ENCODE measurements at regions not wholly inside any gene's neighbourhood (a gene's known extent, or its start where the extent isn't known, plus 50 kb on each side); places are given as distances from the start of the nearest gene placed in this dataset.

DNA sequence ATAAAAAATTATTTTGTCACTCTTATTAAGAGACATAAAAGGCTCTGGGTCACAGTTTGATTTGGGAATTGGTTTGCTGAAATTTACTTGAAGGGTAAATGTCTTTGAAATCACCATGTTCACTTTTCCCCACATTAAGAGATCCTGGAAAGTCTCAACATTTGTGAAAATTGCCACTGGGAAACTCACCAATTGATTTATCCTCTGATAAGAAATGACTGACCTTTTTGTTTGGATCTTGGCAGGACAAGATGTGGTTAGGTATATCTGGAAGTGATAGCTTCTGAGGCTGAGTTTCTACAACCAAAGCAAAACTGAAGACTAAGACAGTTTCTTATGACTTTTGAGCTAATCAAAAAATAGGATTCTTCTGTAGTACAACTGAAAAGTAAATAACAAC, 107.1 kb upstream of the TMEM106B start:
- Histone ChIP-seq H3K9me3 (ENCODE audit: control insufficient read depth, insufficient read depth, low read depth, low read length) (no peaks in the 10 kb centered on the region), H3K36me3 (ENCODE audit: control insufficient read depth in 2 of 2, insufficient read depth in 1 of 2, low read length in 2 of 2) (no peaks in the 10 kb centered on the region), H3K4me3 (ENCODE audit: low read depth, low read length) (no peak overlapping the region), H3K27ac (ENCODE audit: extremely low read depth, low read depth, low read length) (no peak overlapping the region), H3K4me1 (ENCODE audit: control insufficient read depth, insufficient read depth, low read length) (no peaks in the 10 kb centered on the region)
- POLR2A ChIA-PET, result no interaction called here
- CTCF ChIA-PET, result no interaction called here
- no peak for TF ChIP-seq ZNF548 (tag by site-specific recombination; IDR thresholded peaks at IDR 0.05)
- TF ChIP-seq, protein P1, sequence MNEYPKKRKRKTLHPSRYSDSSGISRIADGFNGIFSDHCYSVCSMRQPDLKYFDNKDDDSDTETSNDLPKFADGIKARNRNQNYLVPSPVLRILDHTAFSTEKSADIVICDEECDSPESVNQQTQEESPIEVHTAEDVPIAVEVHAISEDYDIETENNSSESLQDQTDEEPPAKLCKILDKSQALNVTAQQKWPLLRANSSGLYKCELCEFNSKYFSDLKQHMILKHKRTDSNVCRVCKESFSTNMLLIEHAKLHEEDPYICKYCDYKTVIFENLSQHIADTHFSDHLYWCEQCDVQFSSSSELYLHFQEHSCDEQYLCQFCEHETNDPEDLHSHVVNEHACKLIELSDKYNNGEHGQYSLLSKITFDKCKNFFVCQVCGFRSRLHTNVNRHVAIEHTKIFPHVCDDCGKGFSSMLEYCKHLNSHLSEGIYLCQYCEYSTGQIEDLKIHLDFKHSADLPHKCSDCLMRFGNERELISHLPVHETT (tag by site-specific recombination; IDR thresholded peaks at IDR 0.05), result no peak
- no peak for TF ChIP-seq ZSCAN16 (tag by site-specific recombination; IDR thresholded peaks at IDR 0.05)
- TF ChIP-seq ZNF777 (tag by site-specific recombination; IDR thresholded peaks at IDR 0.05; ENCODE audit: borderline replicate concordance), result no peak
- no peak for TF ChIP-seq ZNF248 (tag by site-specific recombination; IDR thresholded peaks at IDR 0.05)
- no peak for TF ChIP-seq ZNF521 (tag by site-specific recombination; IDR thresholded peaks at IDR 0.05)
- no peak for TF ChIP-seq ZNF624 (tag by site-specific recombination; IDR thresholded peaks at IDR 0.05)
- TF ChIP-seq, protein P2, sequence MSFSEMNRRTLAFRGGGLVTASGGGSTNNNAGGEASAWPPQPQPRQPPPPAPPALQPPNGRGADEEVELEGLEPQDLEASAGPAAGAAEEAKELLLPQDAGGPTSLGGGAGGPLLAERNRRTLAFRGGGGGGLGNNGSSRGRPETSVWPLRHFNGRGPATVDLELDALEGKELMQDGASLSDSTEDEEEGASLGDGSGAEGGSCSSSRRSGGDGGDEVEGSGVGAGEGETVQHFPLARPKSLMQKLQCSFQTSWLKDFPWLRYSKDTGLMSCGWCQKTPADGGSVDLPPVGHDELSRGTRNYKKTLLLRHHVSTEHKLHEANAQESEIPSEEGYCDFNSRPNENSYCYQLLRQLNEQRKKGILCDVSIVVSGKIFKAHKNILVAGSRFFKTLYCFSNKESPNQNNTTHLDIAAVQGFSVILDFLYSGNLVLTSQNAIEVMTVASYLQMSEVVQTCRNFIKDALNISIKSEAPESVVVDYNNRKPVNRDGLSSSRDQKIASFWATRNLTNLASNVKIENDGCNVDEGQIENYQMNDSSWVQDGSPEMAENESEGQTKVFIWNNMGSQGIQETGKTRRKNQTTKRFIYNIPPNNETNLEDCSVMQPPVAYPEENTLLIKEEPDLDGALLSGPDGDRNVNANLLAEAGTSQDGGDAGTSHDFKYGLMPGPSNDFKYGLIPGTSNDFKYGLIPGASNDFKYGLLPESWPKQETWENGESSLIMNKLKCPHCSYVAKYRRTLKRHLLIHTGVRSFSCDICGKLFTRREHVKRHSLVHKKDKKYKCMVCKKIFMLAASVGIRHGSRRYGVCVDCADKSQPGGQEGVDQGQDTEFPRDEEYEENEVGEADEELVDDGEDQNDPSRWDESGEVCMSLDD (tag by site-specific recombination; IDR thresholded peaks at IDR 0.05), result no peak
- TF ChIP-seq ZNF311 (tag by site-specific recombination; IDR thresholded peaks at IDR 0.05; ENCODE audit: borderline replicate concordance), result no peak
- no peak for TF ChIP-seq GLI4 (tag by site-specific recombination; IDR thresholded peaks at IDR 0.05)
- TF ChIP-seq ZNF23 (tag by site-specific recombination; IDR thresholded peaks at IDR 0.05; ENCODE audit: borderline replicate concordance), result no peak
- TF ChIP-seq, protein P3, sequence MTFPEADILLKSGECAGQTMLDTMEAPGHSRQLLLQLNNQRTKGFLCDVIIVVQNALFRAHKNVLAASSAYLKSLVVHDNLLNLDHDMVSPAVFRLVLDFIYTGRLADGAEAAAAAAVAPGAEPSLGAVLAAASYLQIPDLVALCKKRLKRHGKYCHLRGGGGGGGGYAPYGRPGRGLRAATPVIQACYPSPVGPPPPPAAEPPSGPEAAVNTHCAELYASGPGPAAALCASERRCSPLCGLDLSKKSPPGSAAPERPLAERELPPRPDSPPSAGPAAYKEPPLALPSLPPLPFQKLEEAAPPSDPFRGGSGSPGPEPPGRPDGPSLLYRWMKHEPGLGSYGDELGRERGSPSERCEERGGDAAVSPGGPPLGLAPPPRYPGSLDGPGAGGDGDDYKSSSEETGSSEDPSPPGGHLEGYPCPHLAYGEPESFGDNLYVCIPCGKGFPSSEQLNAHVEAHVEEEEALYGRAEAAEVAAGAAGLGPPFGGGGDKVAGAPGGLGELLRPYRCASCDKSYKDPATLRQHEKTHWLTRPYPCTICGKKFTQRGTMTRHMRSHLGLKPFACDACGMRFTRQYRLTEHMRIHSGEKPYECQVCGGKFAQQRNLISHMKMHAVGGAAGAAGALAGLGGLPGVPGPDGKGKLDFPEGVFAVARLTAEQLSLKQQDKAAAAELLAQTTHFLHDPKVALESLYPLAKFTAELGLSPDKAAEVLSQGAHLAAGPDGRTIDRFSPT (tag by site-specific recombination; IDR thresholded peaks at IDR 0.05), result no peak

DNA sequence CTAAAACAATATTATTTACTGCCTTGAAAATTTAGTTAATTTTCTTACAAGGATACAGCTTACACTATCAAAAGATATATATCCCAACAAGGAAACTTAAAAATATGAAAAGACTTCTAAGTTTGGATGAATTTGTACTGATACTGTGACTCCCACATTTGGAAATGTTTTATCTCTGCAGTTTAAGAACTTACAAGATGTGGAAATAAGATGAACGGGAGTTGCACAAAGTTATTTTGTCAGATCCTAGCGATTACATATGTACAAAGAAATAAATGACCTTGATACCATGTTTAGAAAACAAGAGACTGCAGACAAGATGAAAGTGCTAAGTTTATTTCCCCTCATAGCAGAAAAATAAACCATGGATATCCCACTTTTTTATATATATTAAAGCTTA, 103.7 kb upstream of the TMEM106B start:
- Histone ChIP-seq H3K4me1 (ENCODE audit: control insufficient read depth, insufficient read depth, low read length) (no peaks in the 10 kb centered on the region), H3K4me3 (ENCODE audit: low read depth, low read length) (no peak overlapping the region), H3K27ac (ENCODE audit: extremely low read depth, low read depth, low read length) (no peak overlapping the region), H3K36me3 (ENCODE audit: control insufficient read depth in 2 of 2, insufficient read depth in 1 of 2, low read length in 2 of 2) (no peaks in the 10 kb centered on the region), H3K9me3 (ENCODE audit: control insufficient read depth, insufficient read depth, low read depth, low read length) (no peaks in the 10 kb centered on the region)
- ChIA-PET CTCF (no interaction called here), POLR2A (no interaction called here)
- no peak for TF ChIP-seq ZSCAN16 (tag by site-specific recombination; IDR thresholded peaks at IDR 0.05)
- TF ChIP-seq ZNF555 (tag by site-specific recombination; conservative IDR thresholded peaks at IDR 0.05), result no peak
- no peak for TF ChIP-seq ZBTB1 (tag by site-specific recombination; IDR thresholded peaks at IDR 0.05)
- TF ChIP-seq ZNF112 (tag by site-specific recombination; IDR thresholded peaks at IDR 0.05), result no peak
- TF ChIP-seq, protein P4, sequence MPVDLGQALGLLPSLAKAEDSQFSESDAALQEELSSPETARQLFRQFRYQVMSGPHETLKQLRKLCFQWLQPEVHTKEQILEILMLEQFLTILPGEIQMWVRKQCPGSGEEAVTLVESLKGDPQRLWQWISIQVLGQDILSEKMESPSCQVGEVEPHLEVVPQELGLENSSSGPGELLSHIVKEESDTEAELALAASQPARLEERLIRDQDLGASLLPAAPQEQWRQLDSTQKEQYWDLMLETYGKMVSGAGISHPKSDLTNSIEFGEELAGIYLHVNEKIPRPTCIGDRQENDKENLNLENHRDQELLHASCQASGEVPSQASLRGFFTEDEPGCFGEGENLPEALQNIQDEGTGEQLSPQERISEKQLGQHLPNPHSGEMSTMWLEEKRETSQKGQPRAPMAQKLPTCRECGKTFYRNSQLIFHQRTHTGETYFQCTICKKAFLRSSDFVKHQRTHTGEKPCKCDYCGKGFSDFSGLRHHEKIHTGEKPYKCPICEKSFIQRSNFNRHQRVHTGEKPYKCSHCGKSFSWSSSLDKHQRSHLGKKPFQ (tag by site-specific recombination; IDR thresholded peaks at IDR 0.05), result no peak
- no peak for TF ChIP-seq HOXA7 (CRISPR knock-in tag; IDR thresholded peaks at IDR 0.05; ENCODE audit: borderline replicate concordance)
- TF ChIP-seq, protein P5, sequence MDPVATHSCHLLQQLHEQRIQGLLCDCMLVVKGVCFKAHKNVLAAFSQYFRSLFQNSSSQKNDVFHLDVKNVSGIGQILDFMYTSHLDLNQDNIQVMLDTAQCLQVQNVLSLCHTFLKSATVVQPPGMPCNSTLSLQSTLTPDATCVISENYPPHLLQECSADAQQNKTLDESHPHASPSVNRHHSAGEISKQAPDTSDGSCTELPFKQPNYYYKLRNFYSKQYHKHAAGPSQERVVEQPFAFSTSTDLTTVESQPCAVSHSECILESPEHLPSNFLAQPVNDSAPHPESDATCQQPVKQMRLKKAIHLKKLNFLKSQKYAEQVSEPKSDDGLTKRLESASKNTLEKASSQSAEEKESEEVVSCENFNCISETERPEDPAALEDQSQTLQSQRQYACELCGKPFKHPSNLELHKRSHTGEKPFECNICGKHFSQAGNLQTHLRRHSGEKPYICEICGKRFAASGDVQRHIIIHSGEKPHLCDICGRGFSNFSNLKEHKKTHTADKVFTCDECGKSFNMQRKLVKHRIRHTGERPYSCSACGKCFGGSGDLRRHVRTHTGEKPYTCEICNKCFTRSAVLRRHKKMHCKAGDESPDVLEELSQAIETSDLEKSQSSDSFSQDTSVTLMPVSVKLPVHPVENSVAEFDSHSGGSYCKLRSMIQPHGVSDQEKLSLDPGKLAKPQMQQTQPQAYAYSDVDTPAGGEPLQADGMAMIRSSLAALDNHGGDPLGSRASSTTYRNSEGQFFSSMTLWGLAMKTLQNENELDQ (tag by site-specific recombination; IDR thresholded peaks at IDR 0.05; ENCODE audit: low read depth), result no peak
- TF ChIP-seq ZNF670 (tag by site-specific recombination; IDR thresholded peaks at IDR 0.05; ENCODE audit: low read depth), result no peak
- TF ChIP-seq ZBTB20 (tag by site-specific recombination; IDR thresholded peaks at IDR 0.05), result no peak
- TF ChIP-seq ZNF394 (tag by site-specific recombination; IDR thresholded peaks at IDR 0.05; ENCODE audit: borderline replicate concordance), result no peak
- no peak for TF ChIP-seq KLF16 (tag by site-specific recombination; IDR thresholded peaks at IDR 0.05)
- TF ChIP-seq, protein P6, sequence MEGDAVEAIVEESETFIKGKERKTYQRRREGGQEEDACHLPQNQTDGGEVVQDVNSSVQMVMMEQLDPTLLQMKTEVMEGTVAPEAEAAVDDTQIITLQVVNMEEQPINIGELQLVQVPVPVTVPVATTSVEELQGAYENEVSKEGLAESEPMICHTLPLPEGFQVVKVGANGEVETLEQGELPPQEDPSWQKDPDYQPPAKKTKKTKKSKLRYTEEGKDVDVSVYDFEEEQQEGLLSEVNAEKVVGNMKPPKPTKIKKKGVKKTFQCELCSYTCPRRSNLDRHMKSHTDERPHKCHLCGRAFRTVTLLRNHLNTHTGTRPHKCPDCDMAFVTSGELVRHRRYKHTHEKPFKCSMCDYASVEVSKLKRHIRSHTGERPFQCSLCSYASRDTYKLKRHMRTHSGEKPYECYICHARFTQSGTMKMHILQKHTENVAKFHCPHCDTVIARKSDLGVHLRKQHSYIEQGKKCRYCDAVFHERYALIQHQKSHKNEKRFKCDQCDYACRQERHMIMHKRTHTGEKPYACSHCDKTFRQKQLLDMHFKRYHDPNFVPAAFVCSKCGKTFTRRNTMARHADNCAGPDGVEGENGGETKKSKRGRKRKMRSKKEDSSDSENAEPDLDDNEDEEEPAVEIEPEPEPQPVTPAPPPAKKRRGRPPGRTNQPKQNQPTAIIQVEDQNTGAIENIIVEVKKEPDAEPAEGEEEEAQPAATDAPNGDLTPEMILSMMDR (tag by site-specific recombination; IDR thresholded peaks at IDR 0.05), result no peak

Data from HEK293 (cell line).